Astrocyte (in vitro differentiated cells and primary cell): ENCODE measurements at regions not wholly inside any gene's neighbourhood (a gene's known extent, or its start where the extent isn't known, plus 50 kb on each side); places are given as distances from the start of the nearest gene placed in this dataset.

Experiments
- CTCF ChIP-seq: IDR thresholded peaks from 2 replicates; pipeline ENCODE4 v1.5.1; 2011; ENCODE audit warnings: low read depth, mild to moderate bottlenecking, inconsistent platforms, low read length, moderate library complexity; ENCODE audit not compliant: insufficient read depth
- EZH2 ChIP-seq: IDR thresholded peaks from 2 replicates; pipeline ENCODE4 v1.6.1; 2012; ENCODE audit warnings: mild to moderate bottlenecking, low read length, inconsistent platforms; ENCODE audit not compliant: insufficient read depth

- TF ChIP-seq EZH2: no peak
- no peak for TF ChIP-seq CTCF
These were observed 225.4 kb upstream of the ZWINT start for GRCh38 chr10:56586461-56586891.
